ENCODE measurements at regions not wholly inside any gene's neighbourhood (a gene's known extent, or its start where the extent isn't known, plus 50 kb on each side); places are given as distances from the start of the nearest gene placed in this dataset.

DNA sequence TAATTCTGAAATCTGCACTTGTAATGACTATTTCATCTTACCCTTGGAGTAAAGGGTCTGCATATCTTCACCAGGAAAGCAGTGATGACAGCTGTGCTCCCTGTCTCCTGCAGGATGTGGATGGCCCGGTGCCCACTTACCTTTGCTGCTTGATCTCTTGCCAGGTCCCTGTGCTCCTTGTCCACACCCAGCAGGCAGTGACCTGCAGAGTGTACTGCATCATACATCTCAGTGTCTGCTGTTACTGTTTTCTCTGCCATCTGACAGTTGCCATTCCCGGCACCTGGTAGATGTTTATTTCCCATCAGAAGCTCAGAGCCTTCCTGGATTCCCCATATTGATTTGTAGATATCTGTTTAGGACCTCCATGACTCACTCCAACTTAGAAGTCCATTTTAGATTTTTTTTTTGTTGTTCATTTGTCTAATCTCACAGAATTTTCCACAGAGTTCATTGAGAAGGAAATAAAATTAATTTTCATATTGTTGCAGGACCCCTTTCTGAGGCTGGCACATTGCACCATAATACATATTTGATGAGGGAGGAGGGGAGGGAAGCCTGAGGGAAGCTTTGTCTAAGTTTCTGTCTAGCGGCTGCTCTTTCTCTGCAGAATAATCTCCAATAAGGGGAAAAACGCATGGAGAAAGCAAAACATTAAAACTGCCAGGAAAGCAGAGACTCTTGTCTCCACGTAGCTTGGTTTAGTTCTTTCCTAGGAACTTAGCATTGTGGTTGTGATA, 697.5 kb upstream of the RAB6C start:
- DNase-seq (ENCODE audit: low spot score) = no peak
- H3K4me3 ChIP-seq (ENCODE audit: low read depth in 1 of 3, low read length in 3 of 3) = no peak overlapping the region
- H3K4me1 ChIP-seq (ENCODE audit: control insufficient read depth in 4 of 4, insufficient read depth in 4 of 4, low read length in 3 of 4) = no peaks in the 10 kb centered on the region
- H3K27me3 ChIP-seq (ENCODE audit: control insufficient read depth in 4 of 4, insufficient read depth in 4 of 4, low read length in 3 of 4) = no peaks in the 10 kb centered on the region
- TF ChIP-seq CTCF (IDR thresholded peaks at IDR 0.05; ENCODE audit: low read depth, low read length, missing input control) (no peak), HNF4G (IDR thresholded peaks at IDR 0.05) (no peak), EGR1 (IDR thresholded peaks at IDR 0.05; ENCODE audit: low read depth in 2 of 2) (no peak), RAD21 (IDR thresholded peaks at IDR 0.05) (no peak), HNF4A (conservative IDR thresholded peaks at IDR 0.05) (no peak), MAX (IDR thresholded peaks at IDR 0.05) (no peak), RXRA (IDR thresholded peaks at IDR 0.05) (no peak), SP1 (IDR thresholded peaks at IDR 0.05) (no peak), FOXA1 (IDR thresholded peaks at IDR 0.05) (no peak), GABPA (IDR thresholded peaks at IDR 0.05 in 1 of 2, conservative IDR thresholded peaks at IDR 0.05 in 1 of 2) (no peak), TAF1 (conservative IDR thresholded peaks at IDR 0.05) (no peak), YY1 (IDR thresholded peaks at IDR 0.05) (no peak), REST (IDR thresholded peaks at IDR 0.05) (no peak), JUND (IDR thresholded peaks at IDR 0.05) (no peak), NR2F2 (IDR thresholded peaks at IDR 0.05) (no peak), FOXA2 (IDR thresholded peaks at IDR 0.05) (no peak)
- TF ChIP-seq, protein P1, sequence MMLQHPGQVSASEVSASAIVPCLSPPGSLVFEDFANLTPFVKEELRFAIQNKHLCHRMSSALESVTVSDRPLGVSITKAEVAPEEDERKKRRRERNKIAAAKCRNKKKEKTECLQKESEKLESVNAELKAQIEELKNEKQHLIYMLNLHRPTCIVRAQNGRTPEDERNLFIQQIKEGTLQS (IDR thresholded peaks at IDR 0.05) = no peak
- TF ChIP-seq, protein P2, sequence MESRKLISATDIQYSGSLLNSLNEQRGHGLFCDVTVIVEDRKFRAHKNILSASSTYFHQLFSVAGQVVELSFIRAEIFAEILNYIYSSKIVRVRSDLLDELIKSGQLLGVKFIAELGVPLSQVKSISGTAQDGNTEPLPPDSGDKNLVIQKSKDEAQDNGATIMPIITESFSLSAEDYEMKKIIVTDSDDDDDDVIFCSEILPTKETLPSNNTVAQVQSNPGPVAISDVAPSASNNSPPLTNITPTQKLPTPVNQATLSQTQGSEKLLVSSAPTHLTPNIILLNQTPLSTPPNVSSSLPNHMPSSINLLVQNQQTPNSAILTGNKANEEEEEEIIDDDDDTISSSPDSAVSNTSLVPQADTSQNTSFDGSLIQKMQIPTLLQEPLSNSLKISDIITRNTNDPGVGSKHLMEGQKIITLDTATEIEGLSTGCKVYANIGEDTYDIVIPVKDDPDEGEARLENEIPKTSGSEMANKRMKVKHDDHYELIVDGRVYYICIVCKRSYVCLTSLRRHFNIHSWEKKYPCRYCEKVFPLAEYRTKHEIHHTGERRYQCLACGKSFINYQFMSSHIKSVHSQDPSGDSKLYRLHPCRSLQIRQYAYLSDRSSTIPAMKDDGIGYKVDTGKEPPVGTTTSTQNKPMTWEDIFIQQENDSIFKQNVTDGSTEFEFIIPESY (IDR thresholded peaks at IDR 0.05) = no peak
- H3K27ac ChIP-seq (ENCODE audit: low read depth in 1 of 2, low read length in 2 of 2) = no peak overlapping the region
- H3K36me3 ChIP-seq (ENCODE audit: control insufficient read depth in 4 of 4, insufficient read depth in 3 of 4, low read depth in 1 of 4, low read length in 3 of 4) = no peaks in the 10 kb centered on the region
- no peak overlapping the region for H3K9ac ChIP-seq (ENCODE audit: low read depth in 1 of 2, low read length in 2 of 2)
- peaks cover 0 to 5% (median 1%) of the 10 kb centered on the region in 4 donors for H3K9me3 ChIP-seq (ENCODE audit: control insufficient read depth in 4 of 4, low read length in 3 of 4)
- 63% methylated on average over 5 of the region's 5 CpGs for WGBS

Measured in liver (tissue), 8 donors.